ENCODE measurements at regions not wholly inside any gene's neighbourhood (a gene's known extent, or its start where the extent isn't known, plus 50 kb on each side); places are given as distances from the start of the nearest gene placed in this dataset.

- Histone ChIP-seq H3K4me1 (ENCODE audit: control insufficient read depth in 4 of 4, insufficient read depth in 4 of 4, low read length in 3 of 4) (no peaks in the 10 kb centered on the region), H3K9ac (ENCODE audit: low read depth in 1 of 2, low read length in 2 of 2) (no peak overlapping the region), H3K27ac (ENCODE audit: low read depth in 1 of 2, low read length in 2 of 2) (no peak overlapping the region), H3K27me3 (ENCODE audit: control insufficient read depth in 4 of 4, insufficient read depth in 4 of 4, low read length in 3 of 4) (no peaks in the 10 kb centered on the region), H3K9me3 (ENCODE audit: control insufficient read depth in 4 of 4, low read length in 3 of 4) (no peaks in the 10 kb centered on the region), H3K36me3 (ENCODE audit: control insufficient read depth in 4 of 4, insufficient read depth in 3 of 4, low read depth in 1 of 4, low read length in 3 of 4) (peaks cover 0 to 8% (median under 1%) of the 10 kb centered on the region in 4 donors), H3K4me3 (ENCODE audit: low read depth in 1 of 3, low read length in 3 of 3) (no peak overlapping the region)
- no peak for DNase-seq (ENCODE audit: low spot score)
- 89% methylated on average over 1 of the region's 1 CpG for WGBS
- TF ChIP-seq HNF4A (conservative IDR thresholded peaks at IDR 0.05): no peak
- TF ChIP-seq RAD21 (IDR thresholded peaks at IDR 0.05): no peak
- no peak for TF ChIP-seq TAF1 (conservative IDR thresholded peaks at IDR 0.05)
- no peak for TF ChIP-seq SP1 (IDR thresholded peaks at IDR 0.05)
Observed at GRCh38 chr5:57675236-57675635, 192.6 kb upstream of the ACTBL2 start.

- H3K27me3 ChIP-seq (ENCODE audit: control insufficient read depth in 4 of 4, insufficient read depth in 4 of 4, low read length in 3 of 4): no peaks in the 10 kb centered on the region
- H3K27ac ChIP-seq (ENCODE audit: low read depth in 1 of 2, low read length in 2 of 2): no peak overlapping the region
- DNase-seq (ENCODE audit: low spot score): no peak
- no peak overlapping the region for H3K4me3 ChIP-seq (ENCODE audit: low read depth in 1 of 3, low read length in 3 of 3)
- TF ChIP-seq FOXA1 (IDR thresholded peaks at IDR 0.05) (no peak), RXRA (IDR thresholded peaks at IDR 0.05) (no peak), EGR1 (IDR thresholded peaks at IDR 0.05; ENCODE audit: low read depth in 2 of 2) (no peak), RAD21 (IDR thresholded peaks at IDR 0.05) (no peak), MAX (IDR thresholded peaks at IDR 0.05) (no peak), GABPA (IDR thresholded peaks at IDR 0.05 in 1 of 2, conservative IDR thresholded peaks at IDR 0.05 in 1 of 2) (no peak), HNF4A (conservative IDR thresholded peaks at IDR 0.05) (no peak), ATF3 (IDR thresholded peaks at IDR 0.05) (no peak)
- no peak overlapping the region for H3K9ac ChIP-seq (ENCODE audit: low read depth in 1 of 2, low read length in 2 of 2)
- no peaks in the 10 kb centered on the region for H3K9me3 ChIP-seq (ENCODE audit: control insufficient read depth in 4 of 4, low read length in 3 of 4)
- H3K4me1 ChIP-seq (ENCODE audit: control insufficient read depth in 4 of 4, insufficient read depth in 4 of 4, low read length in 3 of 4): no peaks in the 10 kb centered on the region
- peaks cover 0 to 15% (median 7%) of the 10 kb centered on the region in 4 donors for H3K36me3 ChIP-seq (ENCODE audit: control insufficient read depth in 4 of 4, insufficient read depth in 3 of 4, low read depth in 1 of 4, low read length in 3 of 4)
Observed at GRCh38 chr5:57671371-57671770, 188.8 kb upstream of the ACTBL2 start.

- peaks cover 6 to 24% (median 14%) of the 10 kb centered on the region in 4 donors for H3K36me3 ChIP-seq (ENCODE audit: control insufficient read depth in 4 of 4, insufficient read depth in 3 of 4, low read depth in 1 of 4, low read length in 3 of 4)
- H3K9ac ChIP-seq (ENCODE audit: low read depth in 1 of 2, low read length in 2 of 2): no peak overlapping the region
- no peak overlapping the region for H3K27ac ChIP-seq (ENCODE audit: low read depth in 1 of 2, low read length in 2 of 2)
- no peaks in the 10 kb centered on the region for H3K27me3 ChIP-seq (ENCODE audit: control insufficient read depth in 4 of 4, insufficient read depth in 4 of 4, low read length in 3 of 4)
- H3K9me3 ChIP-seq (ENCODE audit: control insufficient read depth in 4 of 4, low read length in 3 of 4): no peaks in the 10 kb centered on the region
- no peak overlapping the region for H3K4me3 ChIP-seq (ENCODE audit: low read depth in 1 of 3, low read length in 3 of 3)
- H3K4me1 ChIP-seq (ENCODE audit: control insufficient read depth in 4 of 4, insufficient read depth in 4 of 4, low read length in 3 of 4): peaks cover 0 to 4% (median 1%) of the 10 kb centered on the region in 4 donors
- no peak for DNase-seq (ENCODE audit: low spot score)
- TF ChIP-seq TAF1 (conservative IDR thresholded peaks at IDR 0.05): no peak
- TF ChIP-seq FOXA2 (IDR thresholded peaks at IDR 0.05): no peak
- no peak for TF ChIP-seq ZBTB33 (IDR thresholded peaks at IDR 0.05)
- no peak for TF ChIP-seq RAD21 (IDR thresholded peaks at IDR 0.05)
- no peak for TF ChIP-seq SP1 (IDR thresholded peaks at IDR 0.05)
- no peak for TF ChIP-seq EGR1 (IDR thresholded peaks at IDR 0.05; ENCODE audit: low read depth in 2 of 2)
- TF ChIP-seq YY1 (IDR thresholded peaks at IDR 0.05): no peak
- TF ChIP-seq MAX (IDR thresholded peaks at IDR 0.05): no peak
Observed at GRCh38 chr5:57666582-57666981, 184.0 kb upstream of the ACTBL2 start.

Data from liver (tissue), 7 donors.